Upper lobe of right lung (tissue), 1 donor: ENCODE measurements at regions not wholly inside any gene's neighbourhood (a gene's known extent, or its start where the extent isn't known, plus 50 kb on each side); places are given as distances from the start of the nearest gene placed in this dataset.
"Not testable (repeated sequence)": the region's sequence is repeated elsewhere in the genome, so short reads cannot be mapped to it uniquely, and the experiment has no call there.

ENCODE experiments used
- ATAC-seq: fragments of 200-7000 bp; cut with Tn5 transposase; one replicate; pipeline ENCODE4 v1.9.1; 2020; ENCODE audit warnings: mild to moderate bottlenecking, moderate library complexity
- DNase-seq: peaks from one replicate; pipeline ENCODE4 v3.0.0-alpha.2; 2020
- H3K27ac ChIP-seq: fragments of 200-600 bp; one replicate; pipeline ENCODE4 v1.8.0; 2022
- H3K27me3 ChIP-seq: fragments of 200-600 bp; one replicate; pipeline ENCODE4 v1.8.0; 2022; ENCODE audit warnings: mild to moderate bottlenecking
- H3K36me3 ChIP-seq: fragments of 200-600 bp; one replicate; pipeline ENCODE4 v1.8.0; 2022
- H3K4me1 ChIP-seq: fragments of 200-600 bp; one replicate; pipeline ENCODE4 v1.8.0; 2022
- H3K4me3 ChIP-seq: fragments of 200-600 bp; one replicate; pipeline ENCODE4 v1.8.0; 2022; ENCODE audit warnings: mild to moderate bottlenecking
- H3K9me3 ChIP-seq: fragments of 200-600 bp; one replicate; pipeline ENCODE4 v1.8.0; 2022
- intact Hi-C: fragments of 100-400 bp; cut with DNase I; formaldehyde crosslinking; loops from one replicate; pipeline ENCODE4 v1.11.0; 2022
- TF ChIP-seq, protein P1 (sequence below): fragments of 200-600 bp; IDR thresholded peaks from one replicate; pipeline ENCODE4 v1.8.0; 2022; ENCODE audit warnings: antibody characterized with exemption
- donor health status: DM: no; HTN: yes; CAD: no; lungs with severe emphysema.

DNA sequence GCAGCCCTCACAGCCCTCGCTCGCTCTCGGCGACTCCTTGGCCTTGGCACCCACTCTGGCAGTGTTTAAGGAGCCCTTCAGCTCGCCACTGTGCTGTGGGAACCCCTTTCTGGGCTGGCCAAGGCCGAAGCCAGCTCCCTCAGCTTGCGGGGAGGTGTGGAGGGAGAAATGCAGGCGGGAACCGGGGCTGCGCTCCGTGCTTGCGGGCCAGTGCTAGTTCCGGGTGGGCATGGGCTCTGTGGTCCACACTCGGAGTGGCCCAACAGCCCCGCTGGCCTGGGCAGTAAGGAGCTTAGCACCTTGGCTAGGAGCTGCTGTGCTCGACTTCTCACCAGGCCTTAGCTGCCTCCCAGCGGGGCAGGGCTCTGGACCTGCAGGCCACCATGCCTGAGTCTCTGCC, 192.6 kb downstream of the COX18 start:
- Histone ChIP-seq H3K27me3 (no peaks in the 10 kb centered on the region), H3K4me1 (peaks cover 4% of the 10 kb centered on the region), H3K9me3 (peaks cover 7% of the 10 kb centered on the region), H3K27ac (no peak overlapping the region), H3K4me3 (no peak overlapping the region), H3K36me3 (no peaks in the 10 kb centered on the region)
- ATAC-seq (no peak), DNase-seq (no peak)
- TF ChIP-seq, protein P1, sequence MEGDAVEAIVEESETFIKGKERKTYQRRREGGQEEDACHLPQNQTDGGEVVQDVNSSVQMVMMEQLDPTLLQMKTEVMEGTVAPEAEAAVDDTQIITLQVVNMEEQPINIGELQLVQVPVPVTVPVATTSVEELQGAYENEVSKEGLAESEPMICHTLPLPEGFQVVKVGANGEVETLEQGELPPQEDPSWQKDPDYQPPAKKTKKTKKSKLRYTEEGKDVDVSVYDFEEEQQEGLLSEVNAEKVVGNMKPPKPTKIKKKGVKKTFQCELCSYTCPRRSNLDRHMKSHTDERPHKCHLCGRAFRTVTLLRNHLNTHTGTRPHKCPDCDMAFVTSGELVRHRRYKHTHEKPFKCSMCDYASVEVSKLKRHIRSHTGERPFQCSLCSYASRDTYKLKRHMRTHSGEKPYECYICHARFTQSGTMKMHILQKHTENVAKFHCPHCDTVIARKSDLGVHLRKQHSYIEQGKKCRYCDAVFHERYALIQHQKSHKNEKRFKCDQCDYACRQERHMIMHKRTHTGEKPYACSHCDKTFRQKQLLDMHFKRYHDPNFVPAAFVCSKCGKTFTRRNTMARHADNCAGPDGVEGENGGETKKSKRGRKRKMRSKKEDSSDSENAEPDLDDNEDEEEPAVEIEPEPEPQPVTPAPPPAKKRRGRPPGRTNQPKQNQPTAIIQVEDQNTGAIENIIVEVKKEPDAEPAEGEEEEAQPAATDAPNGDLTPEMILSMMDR: no peak
- intact Hi-C loops: no loop called here

DNA sequence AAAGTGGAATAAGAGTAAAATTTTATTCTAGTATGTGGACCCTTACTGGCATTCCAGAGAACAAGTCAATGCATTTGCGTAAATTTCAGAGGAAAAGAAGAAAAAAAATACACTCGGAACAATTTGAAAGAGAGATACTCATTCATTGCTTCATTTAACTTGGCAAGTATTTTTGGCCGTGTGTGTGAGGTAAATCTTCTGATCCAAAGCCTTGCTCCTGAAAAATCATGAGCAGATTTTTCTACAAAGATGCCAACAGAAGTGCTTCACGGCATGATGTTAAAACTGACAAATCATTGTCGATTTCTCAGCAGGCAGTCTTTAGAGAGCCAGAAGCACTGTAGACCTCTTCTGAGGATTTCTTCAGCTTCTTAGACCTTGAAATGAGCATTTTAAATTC, 194.0 kb downstream of the COX18 start:
- no peaks in the 10 kb centered on the region for H3K36me3 ChIP-seq
- TF ChIP-seq, protein P1: no peak
- peaks cover 7% of the 10 kb centered on the region for H3K9me3 ChIP-seq
- no peak for ATAC-seq
- H3K27me3 ChIP-seq: no peaks in the 10 kb centered on the region
- peaks cover 4% of the 10 kb centered on the region for H3K4me1 ChIP-seq
- no peak overlapping the region for H3K27ac ChIP-seq
- DNase-seq: no peak
- H3K4me3 ChIP-seq: no peak overlapping the region
- intact Hi-C loops: no loop called here

DNA sequence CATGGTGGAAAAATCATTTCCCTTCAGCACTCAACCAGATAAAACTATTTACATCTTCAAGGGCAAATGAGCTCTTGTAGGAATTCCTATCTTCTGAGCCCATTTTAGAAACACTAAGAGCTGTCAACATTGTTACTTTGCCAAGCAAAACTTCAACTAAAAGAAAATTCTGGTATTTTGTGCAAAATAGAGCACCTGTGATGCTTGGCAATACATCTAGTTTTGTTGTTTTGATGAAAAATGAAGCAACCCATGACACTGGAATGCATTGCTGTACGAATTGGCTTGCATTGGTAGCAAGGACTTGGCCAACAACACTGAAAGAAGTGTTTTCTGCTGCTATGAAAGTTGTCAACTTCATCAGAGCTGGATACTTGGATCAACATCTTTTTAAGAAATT, 194.4 kb downstream of the COX18 start:
- intact Hi-C loops: no loop called here
- ATAC-seq: no peak

DNA sequence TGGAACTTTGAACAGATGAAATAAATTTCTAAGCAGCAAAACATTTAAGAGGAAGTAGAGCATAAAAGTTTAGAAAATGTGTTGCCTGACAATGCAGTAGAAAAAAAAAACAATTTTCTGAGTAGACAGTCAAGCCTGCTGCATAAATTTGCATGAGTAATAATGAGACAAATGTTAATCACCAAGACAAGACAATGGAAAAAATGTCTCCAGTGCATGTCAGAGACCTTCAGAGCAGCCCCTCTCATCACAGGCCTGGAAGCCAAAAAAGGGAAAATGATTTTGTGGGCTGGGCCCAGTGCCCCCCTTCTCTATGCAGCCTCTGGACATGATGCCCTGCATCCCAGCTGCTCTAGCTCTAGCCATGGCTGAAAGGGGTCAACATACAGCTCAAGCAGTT, 204.6 kb downstream of the COX18 start:
- Histone ChIP-seq H3K27ac (no peak overlapping the region), H3K9me3 (peaks cover 7% of the 10 kb centered on the region), H3K27me3 (no peaks in the 10 kb centered on the region), H3K4me1 (no peaks in the 10 kb centered on the region), H3K4me3 (no peak overlapping the region), H3K36me3 (no peaks in the 10 kb centered on the region)
- ATAC-seq (no peak), DNase-seq (no peak)
- intact Hi-C loops: no loop called here
- TF ChIP-seq, protein P1: no peak

More for the DNA sequence above, 194.4 kb downstream of the COX18 start:
- H3K4me3 ChIP-seq: no peak overlapping the region
- no peaks in the 10 kb centered on the region for H3K27me3 ChIP-seq
- H3K27ac ChIP-seq: no peak overlapping the region
- no peaks in the 10 kb centered on the region for H3K36me3 ChIP-seq
- H3K9me3 ChIP-seq: peaks cover 5% of the 10 kb centered on the region
- TF ChIP-seq, protein P1: no peak
- peaks cover 4% of the 10 kb centered on the region for H3K4me1 ChIP-seq
- DNase-seq: no peak

DNA sequence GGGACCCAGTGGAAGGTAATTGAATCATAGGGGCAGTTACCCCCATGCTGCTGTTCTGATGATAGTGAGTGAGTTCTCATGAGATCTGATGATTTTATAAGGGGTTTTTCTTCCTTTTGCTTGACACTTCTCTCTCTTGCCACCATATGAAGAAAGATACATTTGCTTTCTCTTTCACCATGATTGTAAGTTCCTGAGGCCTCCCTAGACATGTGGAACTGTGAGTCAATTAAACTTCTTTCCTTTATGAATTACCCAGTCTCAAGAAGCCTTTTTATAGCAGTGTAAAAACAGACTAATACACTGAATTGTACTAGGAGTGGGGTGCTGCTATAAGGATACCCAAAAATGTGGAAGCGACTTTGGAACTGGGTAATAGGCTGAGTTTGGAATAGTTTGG, 205.2 kb downstream of the COX18 start:
- H3K36me3 ChIP-seq, H3K9me3 ChIP-seq, intact Hi-C loops, H3K27ac ChIP-seq, ATAC-seq, H3K27me3 ChIP-seq, DNase-seq, H3K4me1 ChIP-seq, H3K4me3 ChIP-seq: not testable (repeated sequence)

DNA sequence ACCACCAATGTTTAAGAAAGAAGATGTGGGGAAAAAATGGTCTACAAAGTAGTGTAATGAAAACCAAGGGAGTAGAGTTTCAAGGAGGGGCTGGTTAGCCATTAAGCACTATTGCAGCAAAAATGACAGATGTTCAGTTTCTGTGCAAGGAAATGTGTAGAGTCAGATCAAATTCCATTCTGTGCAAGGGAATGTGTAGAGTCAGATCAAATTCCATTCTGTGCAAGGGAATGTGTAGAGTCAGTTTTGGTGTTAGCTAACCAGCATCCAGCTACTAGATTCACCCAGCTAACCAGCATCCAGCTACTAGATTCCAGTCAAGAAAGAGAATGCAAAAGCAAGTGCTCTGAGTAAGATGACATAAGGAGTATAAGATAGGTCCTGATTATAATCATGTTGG, 208.8 kb downstream of the COX18 start:
- DNase-seq (no peak), ATAC-seq (no peak)
- Histone ChIP-seq H3K27ac (no peak overlapping the region), H3K36me3 (no peaks in the 10 kb centered on the region), H3K27me3 (no peaks in the 10 kb centered on the region), H3K4me1 (no peaks in the 10 kb centered on the region), H3K9me3 (no peaks in the 10 kb centered on the region), H3K4me3 (no peak overlapping the region)
- intact Hi-C loops: no loop called here
- TF ChIP-seq, protein P1: no peak
